Aorta (tissue), 5 donors: ENCODE measurements at regions not wholly inside any gene's neighbourhood (a gene's known extent, or its start where the extent isn't known, plus 50 kb on each side); places are given as distances from the start of the nearest gene placed in this dataset.

Experiments used
- ATAC-seq: fragments of 200-7000 bp; cut with Tn5 transposase; one replicate; pipeline ENCODE4 v1.9.1; 2022; ENCODE audit warnings: moderate library complexity; ENCODE audit not compliant: low FRiP score
- DNase-seq, 2 donors: peaks; one replicate each; pipeline ENCODE4 v3.0.0-alpha.2; 2020
- H3K27ac ChIP-seq, 2 donors: one replicate each; pipeline ENCODE4 v1.5.1; 2013; ENCODE audit warnings: low read length in 2 of 2, mild to moderate bottlenecking in 2 of 2, moderate library complexity in 2 of 2, control low read depth in 1 of 2, inconsistent platforms in 1 of 2, low read depth in 1 of 2
- H3K27me3 ChIP-seq, 2 donors: one replicate each; pipeline ENCODE4 v1.6.1; 2013; ENCODE audit warnings: control low read depth in 1 of 2, low read length in 1 of 2, mild to moderate bottlenecking in 1 of 2, moderate library complexity in 1 of 2; ENCODE audit not compliant: insufficient read depth in 2 of 2, control insufficient read depth in 1 of 2
- H3K36me3 ChIP-seq, 2 donors: one replicate each; pipeline ENCODE4 v1.6.1; 2013; ENCODE audit warnings: control low read depth in 1 of 2, low read length in 1 of 2, mild to moderate bottlenecking in 1 of 2; ENCODE audit not compliant: insufficient read depth in 2 of 2, control insufficient read depth in 1 of 2
- H3K4me1 ChIP-seq, 2 donors: one replicate each; pipeline ENCODE4 v1.6.1; 2013; ENCODE audit warnings: low read length in 2 of 2, control low read depth in 1 of 2, mild to moderate bottlenecking in 1 of 2, moderate library complexity in 1 of 2; ENCODE audit not compliant: insufficient read depth in 2 of 2, control insufficient read depth in 1 of 2
- H3K4me3 ChIP-seq, 2 donors: one replicate each; pipeline ENCODE4 v1.5.1; 2013; ENCODE audit warnings: low read length in 2 of 2, control low read depth in 1 of 2, mild to moderate bottlenecking in 1 of 2
- H3K9me3 ChIP-seq: one replicate; pipeline ENCODE4 v1.6.1; 2013; ENCODE audit warnings: mild to moderate bottlenecking, low read length; ENCODE audit not compliant: control insufficient read depth
- WGBS, 2 donors: extraction: QIAGEN DNeasy Blood & Tissue Kit; methylation state at CpG; one replicate each; pipeline ENCODE4 v1.1.7; 2013; 5-methylcytosine and 5-hydroxymethylcytosine counted together
- intact Hi-C, 2 donors: fragments of 100-400 bp; cut with DNase I; formaldehyde crosslinking; loops; one replicate each; pipeline versions ENCODE4 v1.14.2 to v1.15.0; 2022
- donor health status: healthy with polysubstance abuse.
- donor health status: Bipolar disorder and iron deficiency.
- donor health status: DM: no; HTN: no; CAD: no.
- donor health status: DM: no; HTN: no; CAD: no.
- donor health status: DM: yes; HTN: yes; CAD: no.

DNA sequence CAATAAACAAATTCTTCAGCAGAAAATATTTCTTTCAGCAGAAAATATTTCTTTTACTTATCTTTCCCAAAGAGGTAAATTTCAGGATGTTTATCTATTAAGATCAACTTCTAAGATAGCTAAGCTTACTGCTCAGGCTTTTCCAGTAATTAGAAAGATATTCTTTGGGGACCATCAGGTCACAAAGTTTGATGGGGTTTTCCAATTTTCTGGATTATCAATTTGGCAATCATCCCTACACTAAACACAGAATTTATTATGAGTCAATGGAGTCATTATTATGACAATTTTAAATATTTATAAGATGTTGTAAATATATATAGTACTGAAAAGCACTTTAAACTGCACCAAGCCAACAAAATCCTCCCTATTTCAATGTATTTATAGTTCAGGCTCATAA is 137.6 kb downstream of the AKAP11 start:
- DNase-seq (no peak), ATAC-seq (no peak)
- no peaks in the 10 kb centered on the region for H3K9me3 ChIP-seq
- intact Hi-C loops: no loop called here
- H3K4me1 ChIP-seq: no peaks in the 10 kb centered on the region
- no peak overlapping the region for H3K27ac ChIP-seq
- no peaks in the 10 kb centered on the region for H3K27me3 ChIP-seq
- no peak overlapping the region for H3K4me3 ChIP-seq
- H3K36me3 ChIP-seq: no peaks in the 10 kb centered on the region

DNA sequence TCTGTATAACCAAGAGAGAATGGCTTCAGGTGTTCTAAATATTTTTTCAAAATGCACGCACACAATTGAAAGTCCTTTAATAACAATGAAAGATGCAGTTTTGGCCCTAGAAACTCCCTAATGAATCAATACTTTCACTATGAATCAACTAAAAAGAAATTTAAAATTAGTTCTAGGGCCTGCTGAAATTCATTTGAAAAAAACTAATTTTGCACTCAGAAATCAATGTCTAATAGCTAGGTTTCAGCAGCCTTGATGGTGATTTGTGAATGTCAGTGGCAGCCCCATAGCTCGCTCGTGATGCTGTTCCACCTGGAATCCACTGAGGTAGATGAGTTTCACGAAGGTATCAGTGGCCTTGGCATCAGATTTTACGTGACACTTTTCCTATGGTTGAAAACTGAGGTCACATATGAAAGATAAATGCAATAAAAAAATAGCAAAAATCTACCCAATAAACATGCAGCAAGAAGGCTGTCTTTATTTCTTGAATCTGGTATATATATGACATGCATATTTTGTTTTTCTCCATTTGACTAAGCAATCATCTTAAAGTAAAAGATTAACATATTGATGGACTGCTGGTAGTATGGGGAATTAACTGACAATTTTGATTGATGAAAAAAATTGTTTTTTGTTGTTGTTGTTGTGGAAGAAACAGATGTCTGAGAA is 141.0 kb downstream of the AKAP11 start:
- ATAC-seq (no peak), DNase-seq (no peak)
- Histone ChIP-seq H3K4me1 (no peaks in the 10 kb centered on the region), H3K27ac (no peak overlapping the region), H3K27me3 (no peaks in the 10 kb centered on the region), H3K4me3 (no peak overlapping the region), H3K9me3 (peaks cover 1% of the 10 kb centered on the region), H3K36me3 (no peaks in the 10 kb centered on the region)
- 95 to 96% methylated on average over 5 of the region's 5 CpGs for WGBS, 2 donors
- intact Hi-C loops: no loop called here

DNA sequence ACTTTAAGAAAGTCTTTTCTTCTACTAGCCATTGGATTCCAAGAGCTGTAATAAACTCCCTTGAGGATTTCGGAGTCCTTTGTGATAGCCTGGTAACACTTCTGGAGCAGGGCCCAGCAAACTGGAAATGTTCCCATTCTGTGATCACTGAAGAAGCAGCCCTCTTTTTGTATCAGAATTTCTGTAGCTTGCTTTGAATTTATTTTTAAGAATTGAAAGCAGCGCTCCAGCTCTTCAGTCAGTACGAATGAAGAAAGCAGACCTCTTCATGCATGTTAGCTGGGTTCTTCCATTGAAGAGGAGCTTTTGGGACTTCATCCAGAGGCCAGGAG is 141.5 kb downstream of the AKAP11 start:
- 29 to 37% methylated on average over 3 of the region's 3 CpGs for WGBS, 2 donors
- ATAC-seq: no peak
- intact Hi-C loops: no loop called here
- no peaks in the 10 kb centered on the region for H3K36me3 ChIP-seq
- H3K9me3 ChIP-seq: peaks cover 1% of the 10 kb centered on the region
- no peak overlapping the region for H3K27ac ChIP-seq
- H3K4me3 ChIP-seq: no peak overlapping the region
- no peak for DNase-seq
- no peaks in the 10 kb centered on the region for H3K27me3 ChIP-seq
- H3K4me1 ChIP-seq: no peaks in the 10 kb centered on the region

DNA sequence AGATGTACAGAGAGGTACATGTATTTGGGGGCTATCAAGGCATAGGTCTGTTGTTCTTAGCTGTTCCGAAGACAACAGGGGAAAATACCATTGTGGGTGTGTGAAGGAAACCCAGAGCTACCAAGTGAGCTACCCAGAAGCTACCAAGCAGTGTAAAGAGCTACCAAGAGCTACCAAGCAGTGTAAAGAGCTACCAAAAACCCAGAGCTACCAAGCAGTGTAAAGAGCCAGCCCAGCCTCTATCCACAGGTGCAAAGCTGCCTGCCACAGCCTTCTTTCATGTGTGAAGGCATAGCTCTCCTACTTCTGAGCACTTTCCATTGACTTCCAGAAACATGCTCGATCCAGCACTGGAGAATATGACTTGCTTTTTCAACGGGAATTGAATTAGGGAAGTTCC is 145.7 kb downstream of the AKAP11 start:
- Histone ChIP-seq H3K27me3 (no peaks in the 10 kb centered on the region), H3K4me3 (no peak overlapping the region), H3K36me3 (no peaks in the 10 kb centered on the region), H3K27ac (no peak overlapping the region), H3K9me3 (peaks cover 1% of the 10 kb centered on the region), H3K4me1 (no peaks in the 10 kb centered on the region)
- ATAC-seq (no peak), DNase-seq (no peak)
- 62 to 70% methylated on average over 3 of the region's 3 CpGs for WGBS, 2 donors
- intact Hi-C loops: no loop called here

DNA sequence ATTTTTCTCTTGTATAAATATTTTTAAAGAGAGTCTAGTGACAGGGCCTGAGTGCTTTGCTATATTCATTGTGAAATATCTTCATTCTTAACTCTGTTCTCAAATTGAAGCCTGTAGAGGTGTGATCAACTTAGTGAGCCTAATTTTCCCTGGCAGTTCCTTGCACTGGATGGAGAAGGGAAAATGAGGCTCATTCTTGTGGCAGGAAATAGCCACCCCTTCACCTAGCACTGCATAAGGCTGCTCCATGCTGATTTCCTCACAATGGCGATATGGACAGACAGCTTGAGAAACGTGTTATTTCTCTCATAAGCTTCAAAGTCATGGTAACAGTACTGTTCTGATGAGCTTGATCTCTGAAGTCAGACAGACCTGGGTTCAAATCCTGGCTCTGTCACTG is 146.2 kb downstream of the AKAP11 start:
- no peak overlapping the region for H3K4me3 ChIP-seq
- no peak overlapping the region for H3K27ac ChIP-seq
- no peaks in the 10 kb centered on the region for H3K4me1 ChIP-seq
- no peak for DNase-seq
- no peak for ATAC-seq
- H3K9me3 ChIP-seq: peaks cover 1% of the 10 kb centered on the region
- 73 to 84% methylated on average over 2 of the region's 2 CpGs for WGBS, 2 donors
- H3K36me3 ChIP-seq: no peaks in the 10 kb centered on the region
- intact Hi-C loops: no loop called here
- H3K27me3 ChIP-seq: no peaks in the 10 kb centered on the region

DNA sequence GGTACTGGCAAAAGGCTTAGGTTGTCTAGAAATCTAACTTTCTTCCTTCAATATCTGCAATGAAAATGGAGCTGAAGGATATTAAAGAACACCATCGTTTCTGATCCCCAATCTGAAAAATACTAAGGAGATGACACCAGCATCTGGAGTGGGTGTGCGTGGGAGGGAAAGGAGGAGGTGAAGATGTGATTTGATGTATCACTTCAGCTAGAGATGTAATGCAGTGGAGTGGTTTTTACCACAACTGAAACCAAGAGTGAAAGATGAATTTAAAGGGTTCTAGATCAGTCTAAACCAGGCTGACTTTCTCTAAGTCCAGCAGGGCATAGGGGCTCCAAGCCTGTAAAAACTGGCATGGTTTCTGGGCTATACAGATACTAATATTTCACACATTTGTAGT is 148.4 kb downstream of the AKAP11 start:
- no peak for ATAC-seq
- H3K27me3 ChIP-seq: no peaks in the 10 kb centered on the region
- no peak overlapping the region for H3K4me3 ChIP-seq
- WGBS, 2 donors: 91 to 95% methylated on average over 2 of the region's 2 CpGs
- no peaks in the 10 kb centered on the region for H3K36me3 ChIP-seq
- intact Hi-C loops: no loop called here
- H3K9me3 ChIP-seq: no peaks in the 10 kb centered on the region
- no peaks in the 10 kb centered on the region for H3K4me1 ChIP-seq
- H3K27ac ChIP-seq: no peak overlapping the region
- DNase-seq: no peak

DNA sequence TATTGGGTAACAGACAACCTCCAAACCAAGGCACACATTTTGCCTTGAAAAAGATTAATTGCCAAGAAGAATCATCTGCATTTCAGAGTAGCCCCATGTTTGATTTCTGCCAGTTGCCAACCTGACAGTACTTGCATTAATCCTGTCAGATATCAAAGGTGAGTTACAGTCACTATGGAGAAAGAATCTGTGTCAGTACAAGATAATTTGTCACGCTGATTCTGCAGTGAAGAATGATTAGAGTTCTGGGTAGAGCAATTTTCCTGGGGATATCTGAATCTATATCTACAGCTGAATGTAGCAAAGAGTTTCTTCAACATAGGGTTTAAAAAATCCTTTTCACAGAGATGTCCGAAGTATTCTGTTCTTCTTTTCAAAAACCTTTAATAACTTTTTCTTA is 150.7 kb downstream of the AKAP11 start:
- no peak overlapping the region for H3K27ac ChIP-seq

DNA sequence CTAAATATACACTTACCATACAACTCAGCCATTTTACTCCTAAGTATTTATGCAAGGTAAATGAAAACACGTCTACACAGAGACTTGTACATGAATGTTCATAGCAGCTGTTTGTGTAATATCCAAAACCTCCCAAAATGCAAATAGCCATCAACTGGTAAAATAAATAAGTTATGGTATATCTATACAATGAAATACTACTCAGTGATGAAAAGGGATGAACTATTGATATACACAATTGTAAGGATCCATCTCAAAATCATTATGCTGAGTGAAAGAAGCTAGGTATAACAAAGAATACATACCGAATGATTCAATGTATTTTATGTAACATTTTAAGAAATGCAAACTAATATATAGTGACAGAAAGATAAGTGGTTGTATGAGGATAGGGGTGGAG is 149.8 kb upstream of the TNFSF11 start:
- Histone ChIP-seq H3K4me1 (no peaks in the 10 kb centered on the region), H3K9me3 (no peaks in the 10 kb centered on the region), H3K27ac (no peak overlapping the region), H3K27me3 (no peaks in the 10 kb centered on the region), H3K36me3 (no peaks in the 10 kb centered on the region), H3K4me3 (no peak overlapping the region)
- intact Hi-C loops: no loop called here
- ATAC-seq (no peak), DNase-seq (no peak)
- 91 to 96% methylated on average over 2 of the region's 2 CpGs for WGBS, 2 donors

More for the DNA sequence above, 150.7 kb downstream of the AKAP11 start:
- ATAC-seq: no peak
- H3K4me3 ChIP-seq: no peak overlapping the region
- no peaks in the 10 kb centered on the region for H3K9me3 ChIP-seq
- DNase-seq: no peak
- no peaks in the 10 kb centered on the region for H3K4me1 ChIP-seq
- intact Hi-C loops: no loop called here
- no peaks in the 10 kb centered on the region for H3K36me3 ChIP-seq
- WGBS, 2 donors: 83 to 95% methylated on average over 2 of the region's 2 CpGs
- H3K27me3 ChIP-seq: no peaks in the 10 kb centered on the region

DNA sequence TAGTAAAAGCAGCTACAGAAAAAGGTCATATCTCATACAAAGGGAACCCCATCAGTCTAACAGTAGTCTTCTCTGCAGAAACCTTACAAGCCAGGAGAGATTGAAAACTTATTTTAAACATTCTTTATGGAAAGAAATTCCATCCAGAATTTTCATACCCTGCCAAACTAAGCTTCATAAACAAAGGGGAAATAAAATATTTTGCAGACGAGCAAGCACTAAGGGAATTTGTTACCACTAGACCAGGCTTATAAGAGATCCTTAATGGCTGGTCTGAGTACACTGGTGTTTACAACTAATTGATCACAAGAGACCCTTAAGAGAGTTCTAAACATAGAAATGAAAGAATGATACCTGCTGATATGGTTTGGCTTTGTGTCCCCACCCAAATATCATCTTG is 128.6 kb upstream of the TNFSF11 start:
- H3K4me1 ChIP-seq: no peaks in the 10 kb centered on the region
- 77 to 86% methylated on average over 1 of the region's 1 CpG for WGBS, 2 donors
- ATAC-seq: no peak

More for the DNA sequence above, 128.6 kb upstream of the TNFSF11 start:
- no peak overlapping the region for H3K4me3 ChIP-seq
- no peak for DNase-seq
- no peaks in the 10 kb centered on the region for H3K27me3 ChIP-seq
- intact Hi-C loops: no loop called here
- H3K27ac ChIP-seq: no peak overlapping the region
- peaks cover 4% of the 10 kb centered on the region for H3K9me3 ChIP-seq
- no peaks in the 10 kb centered on the region for H3K36me3 ChIP-seq
